Pancreas (tissue), 10 donors: ENCODE measurements at regions not wholly inside any gene's neighbourhood (a gene's known extent, or its start where the extent isn't known, plus 50 kb on each side); places are given as distances from the start of the nearest gene placed in this dataset.

ENCODE experiments used
- ATAC-seq, 4 donors: fragments of 200-7000 bp; cut with Tn5 transposase; one replicate each; pipeline versions ENCODE4 v1.8.0 to v1.9.1; 2020; ENCODE audit warnings: mild to moderate bottlenecking in 4 of 4, moderate library complexity in 4 of 4
- DNase-seq, 6 donors: peaks; one replicate each; pipeline ENCODE4 v3.0.0-alpha.2; 2020
- FAIRE-seq: peaks from 2 replicates; lab custom pipeline; 2012; peaks lifted over from hg19 to GRCh38; lab: Jason Lieb, UNC
- H3K27ac ChIP-seq, 4 donors: fragments of 200-600 bp; sonication (generic); 1 replicate in 3 of 4; 2 replicates in 1 of 4; pipeline versions ENCODE4 v1.5.0 to v1.8.0; 2020
- H3K27me3 ChIP-seq, 4 donors: fragments of 200-600 bp; one replicate each; pipeline ENCODE4 v1.8.0; 2021
- H3K36me3 ChIP-seq, 3 donors: fragments of 200-600 bp; sonication (generic) in 1 of 3; one replicate each; pipeline versions ENCODE4 v1.5.0 to v1.8.0; 2020 to 2021
- H3K4me1 ChIP-seq, 3 donors: fragments of 200-600 bp; one replicate each; pipeline ENCODE4 v1.8.0; 2021
- H3K4me3 ChIP-seq, 4 donors: fragments of 200-600 bp; sonication (generic) in 2 of 4; one replicate each; pipeline versions ENCODE4 v1.5.0 to v1.8.0; 2020 to 2021
- H3K9me3 ChIP-seq, 4 donors: fragments of 200-600 bp; one replicate each; pipeline ENCODE4 v1.8.0; 2021
- WGBS, 2 donors: extraction: QIAGEN DNeasy Blood & Tissue Kit; methylation state at CpG; one replicate each; pipeline ENCODE4 v1.1.7; 2013; 5-methylcytosine and 5-hydroxymethylcytosine counted together
- intact Hi-C, 3 donors: fragments of 100-400 bp; cut with DNase I; formaldehyde crosslinking; loops; one replicate each; pipeline versions ENCODE4 v1.11.1 to v1.14.2; 2022
- TF ChIP-seq, protein P1 (sequence below), 4 donors: fragments of 200-600 bp; sonication (generic) in 3 of 4; IDR thresholded peaks; one replicate each; pipeline versions ENCODE4 v1.5.0 to v1.8.0; 2021; ENCODE audit warnings: antibody characterized with exemption in 4 of 4
- donor health status: healthy with polysubstance abuse.
- donor health status: DM: no; HTN: no; CAD: no; lungs with moderate emphysema.
- donor health status: DM: no; HTN: no; CAD: no.
- donor health status: control.
- donor health status: control.
- donor health status: Bipolar disorder and iron deficiency.
- donor health status: DM: yes; HTN: yes; CAD: no.
- donor health status: DM: no; HTN: no; CAD: no.
- donor health status: DM: no; HTN: no; CAD: no.
- donor health status: DM: yes; HTN: yes; CAD: no.

DNA sequence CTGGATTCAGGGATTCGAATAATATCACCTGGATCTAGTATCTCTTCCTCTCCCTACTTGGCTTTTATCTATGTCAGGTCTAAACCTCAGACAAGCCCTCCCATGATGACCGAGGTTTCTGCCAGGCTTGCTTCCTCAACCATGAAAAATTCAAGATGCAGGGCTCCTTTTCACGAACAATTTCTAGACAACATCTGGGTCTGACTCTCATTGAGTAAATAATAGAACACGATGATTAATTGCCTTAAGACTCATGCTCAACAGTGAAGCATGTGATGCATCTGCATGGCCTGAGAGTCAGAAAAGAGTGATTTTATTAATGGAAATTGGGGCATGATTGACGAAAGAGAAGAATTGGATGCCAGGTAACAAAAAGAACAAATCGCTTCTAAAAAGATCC, 277.2 kb upstream of the ZNF608 start:
- no peak overlapping the region for H3K4me3 ChIP-seq
- H3K27ac ChIP-seq, result no peak overlapping the region
- FAIRE-seq (no peak), DNase-seq (no peak), ATAC-seq (no peak)
- intact Hi-C loops, result no loop called here
- H3K9me3 ChIP-seq, result no peaks in the 10 kb centered on the region
- no peaks in the 10 kb centered on the region for H3K36me3 ChIP-seq
- 76 to 81% methylated on average over 6 of the region's 6 CpGs for whole genome bisulfite sequencing, 2 donors
- TF ChIP-seq, protein P1, sequence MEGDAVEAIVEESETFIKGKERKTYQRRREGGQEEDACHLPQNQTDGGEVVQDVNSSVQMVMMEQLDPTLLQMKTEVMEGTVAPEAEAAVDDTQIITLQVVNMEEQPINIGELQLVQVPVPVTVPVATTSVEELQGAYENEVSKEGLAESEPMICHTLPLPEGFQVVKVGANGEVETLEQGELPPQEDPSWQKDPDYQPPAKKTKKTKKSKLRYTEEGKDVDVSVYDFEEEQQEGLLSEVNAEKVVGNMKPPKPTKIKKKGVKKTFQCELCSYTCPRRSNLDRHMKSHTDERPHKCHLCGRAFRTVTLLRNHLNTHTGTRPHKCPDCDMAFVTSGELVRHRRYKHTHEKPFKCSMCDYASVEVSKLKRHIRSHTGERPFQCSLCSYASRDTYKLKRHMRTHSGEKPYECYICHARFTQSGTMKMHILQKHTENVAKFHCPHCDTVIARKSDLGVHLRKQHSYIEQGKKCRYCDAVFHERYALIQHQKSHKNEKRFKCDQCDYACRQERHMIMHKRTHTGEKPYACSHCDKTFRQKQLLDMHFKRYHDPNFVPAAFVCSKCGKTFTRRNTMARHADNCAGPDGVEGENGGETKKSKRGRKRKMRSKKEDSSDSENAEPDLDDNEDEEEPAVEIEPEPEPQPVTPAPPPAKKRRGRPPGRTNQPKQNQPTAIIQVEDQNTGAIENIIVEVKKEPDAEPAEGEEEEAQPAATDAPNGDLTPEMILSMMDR (IDR thresholded peaks at IDR 0.05), result no peak
- H3K4me1 ChIP-seq, result peaks cover 0 to 17% (median 11%) of the 10 kb centered on the region in 3 donors
- no peaks in the 10 kb centered on the region for H3K27me3 ChIP-seq

- Histone ChIP-seq H3K9me3 (no peaks in the 10 kb centered on the region), H3K36me3 (no peaks in the 10 kb centered on the region), H3K27me3 (no peaks in the 10 kb centered on the region), H3K27ac (peak overlapping the region in 2 of 4 donors; percentile 42 to 46), H3K4me1 (peaks cover 0 to 17% (median 15%) of the 10 kb centered on the region in 3 donors), H3K4me3 (no peak overlapping the region)
- FAIRE-seq (peak; percentile 65), ATAC-seq (peak; percentile 80 to 90 (median 90)), DNase-seq (peak in 1 of 6 donors; percentile 18)
- intact Hi-C loops, result no loop called here
- 21% methylated on average over 6 of the region's 6 CpGs for WGBS, 2 donors
- TF ChIP-seq, protein P1 (IDR thresholded peaks at IDR 0.05), result no peak
These were observed 280.7 kb upstream of the ZNF608 start for GRCh38 chr5:125026867-125027731.

- intact Hi-C loops, result no loop called here
- 66 to 69% methylated on average over 3 of the region's 3 CpGs for WGBS, 2 donors
- Histone ChIP-seq H3K4me3 (no peak overlapping the region), H3K9me3 (no peaks in the 10 kb centered on the region), H3K36me3 (no peaks in the 10 kb centered on the region), H3K4me1 (peaks cover 5 to 8% (median 5%) of the 10 kb centered on the region in 3 donors), H3K27me3 (no peaks in the 10 kb centered on the region), H3K27ac (no peak overlapping the region)
- no peak for ATAC-seq
- no peak for FAIRE-seq
- no peak for DNase-seq
- TF ChIP-seq, protein P1 (IDR thresholded peaks at IDR 0.05), result no peak
These were observed 285.8 kb upstream of the ZNF608 start for GRCh38 chr5:125032286-125032685.

GRCh38 chr5:125033602-125034001, 287.2 kb upstream of the ZNF608 start:
- no peak for ATAC-seq
- intact Hi-C loops, result no loop called here

More at GRCh38 chr5:125033602-125034001, 287.2 kb upstream of the ZNF608 start:
- WGBS, 2 donors, result 95 to 98% methylated on average over 2 of the region's 2 CpGs
- no peak for FAIRE-seq
- Histone ChIP-seq H3K9me3 (no peaks in the 10 kb centered on the region), H3K27me3 (no peaks in the 10 kb centered on the region), H3K4me1 (peaks cover 0 to 5% (median 4%) of the 10 kb centered on the region in 3 donors), H3K27ac (no peak overlapping the region), H3K36me3 (no peaks in the 10 kb centered on the region), H3K4me3 (no peak overlapping the region)
- TF ChIP-seq, protein P1 (IDR thresholded peaks at IDR 0.05), result no peak
- no peak for DNase-seq
